Neural progenitor cell (in vitro differentiated cells): ENCODE measurements at regions not wholly inside any gene's neighbourhood (a gene's known extent, or its start where the extent isn't known, plus 50 kb on each side); places are given as distances from the start of the nearest gene placed in this dataset.

Experiments
- EZH2 ChIP-seq: fragments of 200-600 bp; sonication (generic); IDR thresholded peaks from 2 replicates; pipeline ENCODE4 v1.6.1; 2017; ENCODE audit warnings: antibody characterized with exemption, mild to moderate bottlenecking, moderate library complexity
- EZH2phosphoT487 ChIP-seq: fragments of 200-600 bp; sonication (generic); IDR thresholded peaks from 2 replicates; pipeline ENCODE4 v1.6.1; 2017; ENCODE audit warnings: antibody characterized with exemption
- TF ChIP-seq, protein P1 (sequence below): fragments of 200-600 bp; sonication (generic); IDR thresholded peaks from 2 replicates; pipeline ENCODE4 v1.5.1; 2017; ENCODE audit warnings: antibody characterized with exemption, mild to moderate bottlenecking

DNA sequence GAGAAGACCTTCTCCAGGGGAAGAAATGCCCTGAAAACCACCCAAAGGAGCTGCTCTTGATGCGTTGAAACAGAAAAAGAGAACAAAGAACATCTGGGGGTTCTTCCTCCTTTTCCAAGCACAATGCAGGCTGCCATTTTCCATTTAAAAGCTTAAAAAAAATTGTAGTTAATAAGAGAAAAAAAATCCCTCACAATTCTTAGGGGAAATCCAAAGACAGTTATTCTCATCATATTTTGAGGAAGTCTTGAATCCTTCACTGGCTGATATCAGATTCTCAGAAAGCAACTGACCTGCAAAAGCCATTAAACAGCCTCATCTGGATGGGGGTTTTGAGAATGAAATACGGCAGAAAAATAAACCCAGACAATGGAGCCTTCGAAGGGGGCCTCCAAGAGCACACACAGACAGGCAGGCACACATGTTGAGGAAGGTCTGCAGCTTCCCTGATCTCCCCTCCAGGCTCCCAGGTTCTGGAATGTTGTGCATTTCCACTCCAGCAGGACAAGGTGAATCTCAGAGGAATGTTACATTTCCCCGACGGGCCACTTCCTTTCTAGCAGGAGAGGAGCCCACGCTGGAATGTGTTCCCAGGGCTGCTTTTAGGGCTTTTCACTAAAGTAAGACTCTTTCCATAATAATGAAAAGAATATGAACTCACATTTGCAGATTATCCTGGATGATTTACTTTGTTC is 159.4 kb upstream of the S1PR3 start:
- TF ChIP-seq, protein P1, sequence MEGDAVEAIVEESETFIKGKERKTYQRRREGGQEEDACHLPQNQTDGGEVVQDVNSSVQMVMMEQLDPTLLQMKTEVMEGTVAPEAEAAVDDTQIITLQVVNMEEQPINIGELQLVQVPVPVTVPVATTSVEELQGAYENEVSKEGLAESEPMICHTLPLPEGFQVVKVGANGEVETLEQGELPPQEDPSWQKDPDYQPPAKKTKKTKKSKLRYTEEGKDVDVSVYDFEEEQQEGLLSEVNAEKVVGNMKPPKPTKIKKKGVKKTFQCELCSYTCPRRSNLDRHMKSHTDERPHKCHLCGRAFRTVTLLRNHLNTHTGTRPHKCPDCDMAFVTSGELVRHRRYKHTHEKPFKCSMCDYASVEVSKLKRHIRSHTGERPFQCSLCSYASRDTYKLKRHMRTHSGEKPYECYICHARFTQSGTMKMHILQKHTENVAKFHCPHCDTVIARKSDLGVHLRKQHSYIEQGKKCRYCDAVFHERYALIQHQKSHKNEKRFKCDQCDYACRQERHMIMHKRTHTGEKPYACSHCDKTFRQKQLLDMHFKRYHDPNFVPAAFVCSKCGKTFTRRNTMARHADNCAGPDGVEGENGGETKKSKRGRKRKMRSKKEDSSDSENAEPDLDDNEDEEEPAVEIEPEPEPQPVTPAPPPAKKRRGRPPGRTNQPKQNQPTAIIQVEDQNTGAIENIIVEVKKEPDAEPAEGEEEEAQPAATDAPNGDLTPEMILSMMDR, result no peak
- TF ChIP-seq EZH2 (no peak), EZH2phosphoT487 (no peak)
